Activated CD4-positive, alpha-beta memory T cell treated with anti-CD3 and anti-CD28 coated beads for 36 hours (primary cell): ENCODE measurements at regions not wholly inside any gene's neighbourhood (a gene's known extent, or its start where the extent isn't known, plus 50 kb on each side); places are given as distances from the start of the nearest gene placed in this dataset.

Experiments
- CTCF ChIA-PET: fragments of 350-600 bp; sonication (Branson Sonifier 250); formaldehyde crosslinking; loops from one replicate; lab custom pipeline; 2021; ENCODE audit warnings: antibody characterized with exemption, inconsistent platforms; lab: Charles Lee
- POLR2A ChIA-PET: fragments of 350-600 bp; sonication (Branson Sonifier 250); formaldehyde crosslinking; loops from one replicate; lab custom pipeline; 2021; ENCODE audit warnings: antibody characterized with exemption; lab: Charles Lee
- DNase-seq: peaks from one replicate; pipeline ENCODE4 v3.0.0-alpha.2; 2020
- H3K27ac Mint-ChIP-seq: one replicate; pipeline ENCODE4 v1.8.0; 2021; ENCODE audit warnings: mixed read lengths
- H3K27me3 Mint-ChIP-seq: one replicate; pipeline ENCODE4 v1.8.0; 2021; ENCODE audit warnings: mixed read lengths
- H3K36me3 Mint-ChIP-seq: one replicate; pipeline ENCODE4 v1.8.0; 2021; ENCODE audit warnings: mixed read lengths
- H3K4me1 Mint-ChIP-seq: one replicate; pipeline ENCODE4 v1.8.0; 2021; ENCODE audit warnings: low read depth, mixed read lengths
- H3K4me3 Mint-ChIP-seq: one replicate; pipeline ENCODE4 v1.8.0; 2021; ENCODE audit warnings: mild to moderate bottlenecking, mixed read lengths
- H3K9me3 Mint-ChIP-seq: one replicate; pipeline ENCODE4 v1.8.0; 2021; ENCODE audit warnings: mixed read lengths
- intact Hi-C: fragments of 100-400 bp; cut with micrococcal nuclease; formaldehyde crosslinking; loops from one replicate; pipeline ENCODE4 v1.15.1; 2023

GRCh38 chr2:204437815-204438756 lies 107.2 kb upstream of the PARD3B start:
- no peaks in the 10 kb centered on the region for H3K9me3 Mint-ChIP-seq
- H3K27me3 Mint-ChIP-seq: peaks cover 10% of the 10 kb centered on the region
- no peak for DNase-seq
- POLR2A ChIA-PET: no interaction called here
- no peak overlapping the region for H3K4me3 Mint-ChIP-seq
- no peak overlapping the region for H3K27ac Mint-ChIP-seq
- no peaks in the 10 kb centered on the region for H3K4me1 Mint-ChIP-seq
- no peaks in the 10 kb centered on the region for H3K36me3 Mint-ChIP-seq
- CTCF ChIA-PET: no interaction called here
- intact Hi-C loops: no loop called here

- H3K4me1 Mint-ChIP-seq: no peaks in the 10 kb centered on the region
These were observed 104.0 kb upstream of the PARD3B start for GRCh38 chr2:204441316-204441715.

GRCh38 chr2:204445149-204445548 lies 100.1 kb upstream of the PARD3B start:
- Mint-ChIP-seq H3K36me3 (no peaks in the 10 kb centered on the region), H3K4me3 (no peak overlapping the region), H3K4me1 (no peaks in the 10 kb centered on the region), H3K27me3 (peaks cover 13% of the 10 kb centered on the region), H3K27ac (no peak overlapping the region), H3K9me3 (peaks cover 3% of the 10 kb centered on the region)
- DNase-seq: no peak
- CTCF ChIA-PET: no interaction called here
- intact Hi-C loops: no loop called here
- POLR2A ChIA-PET: no interaction called here

More at GRCh38 chr2:204441316-204441715, 104.0 kb upstream of the PARD3B start:
- H3K27ac Mint-ChIP-seq: no peak overlapping the region
- POLR2A ChIA-PET: no interaction called here
- peaks cover 10% of the 10 kb centered on the region for H3K27me3 Mint-ChIP-seq
- H3K36me3 Mint-ChIP-seq: no peaks in the 10 kb centered on the region
- intact Hi-C loops: no loop called here
- no peak for DNase-seq
- CTCF ChIA-PET: no interaction called here
- peaks cover under 1% of the 10 kb centered on the region for H3K9me3 Mint-ChIP-seq
- H3K4me3 Mint-ChIP-seq: no peak overlapping the region

- CTCF ChIA-PET: no interaction called here
- no peak for DNase-seq
- H3K36me3 Mint-ChIP-seq: no peaks in the 10 kb centered on the region
- H3K27me3 Mint-ChIP-seq: peaks cover 6% of the 10 kb centered on the region
- POLR2A ChIA-PET: no interaction called here
- no peaks in the 10 kb centered on the region for H3K4me1 Mint-ChIP-seq
- intact Hi-C loops: no loop called here
- H3K4me3 Mint-ChIP-seq: no peak overlapping the region
- no peak overlapping the region for H3K27ac Mint-ChIP-seq
- peaks cover 3% of the 10 kb centered on the region for H3K9me3 Mint-ChIP-seq
These were observed 97.6 kb upstream of the PARD3B start for GRCh38 chr2:204447722-204448121.

GRCh38 chr2:204449977-204450376 lies 95.3 kb upstream of the PARD3B start:
- H3K27me3 Mint-ChIP-seq: peaks cover 6% of the 10 kb centered on the region
- H3K36me3 Mint-ChIP-seq: no peaks in the 10 kb centered on the region
- no peaks in the 10 kb centered on the region for H3K4me1 Mint-ChIP-seq
- ChIA-PET POLR2A (no interaction called here), CTCF (no interaction called here)
- intact Hi-C loops: no loop called here
- no peak overlapping the region for H3K4me3 Mint-ChIP-seq
- peaks cover 3% of the 10 kb centered on the region for H3K9me3 Mint-ChIP-seq
- H3K27ac Mint-ChIP-seq: no peak overlapping the region
- DNase-seq: no peak

- ChIA-PET CTCF (no interaction called here), POLR2A (no interaction called here)
- Mint-ChIP-seq H3K9me3 (no peaks in the 10 kb centered on the region), H3K27me3 (peaks cover 1% of the 10 kb centered on the region), H3K36me3 (no peaks in the 10 kb centered on the region), H3K27ac (no peak overlapping the region), H3K4me3 (no peak overlapping the region), H3K4me1 (no peaks in the 10 kb centered on the region)
- intact Hi-C loops: no loop called here
- DNase-seq: no peak
These were observed 93.5 kb upstream of the PARD3B start for GRCh38 chr2:204451766-204452165.

- Mint-ChIP-seq H3K4me1 (no peaks in the 10 kb centered on the region), H3K27me3 (peaks cover 1% of the 10 kb centered on the region), H3K9me3 (no peaks in the 10 kb centered on the region), H3K36me3 (no peaks in the 10 kb centered on the region), H3K4me3 (no peak overlapping the region), H3K27ac (no peak overlapping the region)
- ChIA-PET POLR2A (no interaction called here), CTCF (no interaction called here)
- DNase-seq: no peak
- intact Hi-C loops: no loop called here
These were observed 92.7 kb upstream of the PARD3B start for GRCh38 chr2:204452464-204453023.

- ChIA-PET POLR2A (no interaction called here), CTCF (no interaction called here)
- no peaks in the 10 kb centered on the region for H3K4me1 Mint-ChIP-seq
- H3K27ac Mint-ChIP-seq: no peak overlapping the region
- no peak for DNase-seq
- no peaks in the 10 kb centered on the region for H3K36me3 Mint-ChIP-seq
- H3K4me3 Mint-ChIP-seq: no peak overlapping the region
- H3K9me3 Mint-ChIP-seq: no peaks in the 10 kb centered on the region
- no peaks in the 10 kb centered on the region for H3K27me3 Mint-ChIP-seq
- intact Hi-C loops: no loop called here
These were observed 91.5 kb upstream of the PARD3B start for GRCh38 chr2:204453730-204454167.

GRCh38 chr2:204454672-204455380 lies 90.4 kb upstream of the PARD3B start:
- ChIA-PET POLR2A (no interaction called here), CTCF (no interaction called here)
- DNase-seq: no peak
- no peak overlapping the region for H3K27ac Mint-ChIP-seq
- no peaks in the 10 kb centered on the region for H3K9me3 Mint-ChIP-seq
- H3K27me3 Mint-ChIP-seq: no peaks in the 10 kb centered on the region
- intact Hi-C loops: no loop called here
- H3K4me1 Mint-ChIP-seq: no peaks in the 10 kb centered on the region
- H3K36me3 Mint-ChIP-seq: no peaks in the 10 kb centered on the region
- no peak overlapping the region for H3K4me3 Mint-ChIP-seq

GRCh38 chr2:204468746-204469429 lies 76.4 kb upstream of the PARD3B start:
- ChIA-PET CTCF (no interaction called here), POLR2A (no interaction called here)
- Mint-ChIP-seq H3K4me3 (no peak overlapping the region), H3K27me3 (peaks cover 11% of the 10 kb centered on the region), H3K4me1 (no peaks in the 10 kb centered on the region), H3K9me3 (no peaks in the 10 kb centered on the region), H3K27ac (no peak overlapping the region), H3K36me3 (no peaks in the 10 kb centered on the region)
- no peak for DNase-seq
- intact Hi-C loops: no loop called here

GRCh38 chr2:204470178-204470620 lies 75.1 kb upstream of the PARD3B start:
- Mint-ChIP-seq H3K27me3 (peaks cover 10% of the 10 kb centered on the region), H3K36me3 (no peaks in the 10 kb centered on the region), H3K4me1 (no peaks in the 10 kb centered on the region), H3K4me3 (no peak overlapping the region), H3K9me3 (no peaks in the 10 kb centered on the region), H3K27ac (no peak overlapping the region)
- intact Hi-C loops: no loop called here
- ChIA-PET CTCF (no interaction called here), POLR2A (no interaction called here)
- DNase-seq: no peak

GRCh38 chr2:204470621-204471196 lies 74.6 kb upstream of the PARD3B start:
- H3K36me3 Mint-ChIP-seq: no peaks in the 10 kb centered on the region
- DNase-seq: no peak
- CTCF ChIA-PET: no interaction called here
- no peaks in the 10 kb centered on the region for H3K9me3 Mint-ChIP-seq
- intact Hi-C loops: no loop called here
- H3K4me1 Mint-ChIP-seq: no peaks in the 10 kb centered on the region
- peaks cover 10% of the 10 kb centered on the region for H3K27me3 Mint-ChIP-seq
- POLR2A ChIA-PET: no interaction called here
- H3K4me3 Mint-ChIP-seq: no peak overlapping the region
- no peak overlapping the region for H3K27ac Mint-ChIP-seq
